HepG2 (cell line): ENCODE measurements at regions not wholly inside any gene's neighbourhood (a gene's known extent, or its start where the extent isn't known, plus 50 kb on each side); places are given as distances from the start of the nearest gene placed in this dataset.
"Not testable (repeated sequence)": the region's sequence is repeated elsewhere in the genome, so short reads cannot be mapped to it uniquely, and the experiment has no call there.

ENCODE experiments used
- SP1 ChIP-seq, 2 experiments: fragments of 450-650 bp in 1 of 2; sonication (generic) in 1 of 2; formaldehyde crosslinking in 1 of 2; IDR thresholded peaks; 2 replicates each; pipeline versions ENCODE4 v1.4.0 to v1.6.1; 2016 to 2020; ENCODE audit warnings: missing genetic modification reagents in 1 of 2
- ZNF446 ChIP-seq: sonication (generic); formaldehyde crosslinking; IDR thresholded peaks from 2 replicates; pipeline ENCODE4 v1.5.0; 2020; ENCODE audit warnings: mild to moderate bottlenecking, missing genetic modification reagents

GRCh38 chr15:81875717-81876116, 170.1 kb downstream of the MEX3B start:
- not testable (repeated sequence) for TF ChIP-seq ZNF446 (CRISPR knock-in tag); SP1 (IDR thresholded peaks at IDR 0.05); SP1 (CRISPR knock-in tag; IDR thresholded peaks at IDR 0.05)
